ENCODE measurements at regions not wholly inside any gene's neighbourhood (a gene's known extent, or its start where the extent isn't known, plus 50 kb on each side); places are given as distances from the start of the nearest gene placed in this dataset.

- 83 to 85% methylated on average over 3 of the region's 3 CpGs for WGBS, 2 experiments (ENCODE audit: low coverage in 1 of 2, low lambda C conversion rate in 2 of 2, missing lambda C conversion rate in 2 of 2)
- no peaks in the 10 kb centered on the region for H3K36me3 ChIP-seq (ENCODE audit: low read depth)
- H3K4me1 ChIP-seq (ENCODE audit: insufficient read depth): no peaks in the 10 kb centered on the region
- H3K9ac ChIP-seq: no peak overlapping the region
- in situ Hi-C loops (cut with MboI): no loop called here
- H3F3A ChIP-seq (ENCODE audit: insufficient read depth): no peaks in the 10 kb centered on the region
- TF ChIP-seq EZH2phosphoT487 (IDR thresholded peaks at IDR 0.05; ENCODE audit: insufficient read depth, low read depth) (no peak), EZH2 (IDR thresholded peaks at IDR 0.05; ENCODE audit: insufficient read depth, poor library complexity, severe bottlenecking) (no peak)
- no peaks in the 10 kb centered on the region for H3K79me2 ChIP-seq (ENCODE audit: insufficient read depth)
- H3K9me3 ChIP-seq (ENCODE audit: low read depth): no peaks in the 10 kb centered on the region
- H3K27me3 ChIP-seq (replicated peaks; ENCODE audit: insufficient read depth): no peaks in the 10 kb centered on the region
- no peak overlapping the region for H3K27ac ChIP-seq
- H2AFZ ChIP-seq: no peak overlapping the region
- no peak overlapping the region for H3K4me2 ChIP-seq (ENCODE audit: unreplicated experiment)
- DNase-seq: no peak
- H3K4me3 ChIP-seq: no peak overlapping the region
- H4K20me1 ChIP-seq (ENCODE audit: insufficient read depth): no peaks in the 10 kb centered on the region
- no peaks in the 10 kb centered on the region for H3K9me2 ChIP-seq (ENCODE audit: insufficient read depth)
These were observed 82.0 kb upstream of the TSHZ2 start for GRCh38 chr20:52890130-52890529.

DNA sequence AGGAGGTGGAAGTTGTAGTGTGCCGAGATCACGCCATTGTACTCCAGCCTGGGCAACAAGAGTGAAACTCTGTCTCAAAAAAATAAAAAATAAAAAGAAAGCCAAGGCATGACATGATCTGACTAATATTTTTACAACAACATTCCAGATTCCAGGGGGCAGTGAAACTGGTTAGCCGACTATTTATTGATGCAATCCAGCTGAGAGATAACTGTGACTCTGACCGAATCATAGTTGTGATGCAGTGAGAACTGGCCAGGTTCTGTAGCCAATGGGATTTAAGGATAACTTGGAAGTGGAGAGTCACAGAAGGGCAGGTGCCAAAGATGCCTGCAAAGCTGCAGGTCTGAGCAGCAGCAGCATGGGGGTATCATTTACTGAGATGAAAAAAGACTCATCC lies 82.9 kb upstream of the TSHZ2 start:
- in situ Hi-C loops (cut with MboI): no loop called here
- 0 out of 2 replicates have a peak overlapping the region, but pooled peaks have one; percentile 39 for H2AFZ ChIP-seq
- H4K20me1 ChIP-seq (ENCODE audit: insufficient read depth): no peaks in the 10 kb centered on the region
- H3K36me3 ChIP-seq (ENCODE audit: low read depth): no peaks in the 10 kb centered on the region
- no peaks in the 10 kb centered on the region for H3K9me3 ChIP-seq (ENCODE audit: low read depth)
- WGBS, 2 experiments (ENCODE audit: low coverage in 1 of 2, low lambda C conversion rate in 2 of 2, missing lambda C conversion rate in 2 of 2): 29 to 30% methylated on average over 4 of the region's 4 CpGs
- no peak overlapping the region for H3K9ac ChIP-seq
- peak; percentile 84 for DNase-seq
- TF ChIP-seq EZH2 (IDR thresholded peaks at IDR 0.05; ENCODE audit: insufficient read depth, poor library complexity, severe bottlenecking) (no peak), EZH2phosphoT487 (IDR thresholded peaks at IDR 0.05; ENCODE audit: insufficient read depth, low read depth) (no peak)
- H3K9me2 ChIP-seq (ENCODE audit: insufficient read depth): no peaks in the 10 kb centered on the region
- H3K27ac ChIP-seq: no peak overlapping the region
- H3K4me2 ChIP-seq (ENCODE audit: unreplicated experiment): no peak overlapping the region
- H3K4me3 ChIP-seq: no peak overlapping the region
- no peaks in the 10 kb centered on the region for H3K27me3 ChIP-seq (replicated peaks; ENCODE audit: insufficient read depth)
- no peaks in the 10 kb centered on the region for H3F3A ChIP-seq (ENCODE audit: insufficient read depth)
- no peaks in the 10 kb centered on the region for H3K79me2 ChIP-seq (ENCODE audit: insufficient read depth)
- H3K4me1 ChIP-seq (ENCODE audit: insufficient read depth): no peaks in the 10 kb centered on the region

DNA sequence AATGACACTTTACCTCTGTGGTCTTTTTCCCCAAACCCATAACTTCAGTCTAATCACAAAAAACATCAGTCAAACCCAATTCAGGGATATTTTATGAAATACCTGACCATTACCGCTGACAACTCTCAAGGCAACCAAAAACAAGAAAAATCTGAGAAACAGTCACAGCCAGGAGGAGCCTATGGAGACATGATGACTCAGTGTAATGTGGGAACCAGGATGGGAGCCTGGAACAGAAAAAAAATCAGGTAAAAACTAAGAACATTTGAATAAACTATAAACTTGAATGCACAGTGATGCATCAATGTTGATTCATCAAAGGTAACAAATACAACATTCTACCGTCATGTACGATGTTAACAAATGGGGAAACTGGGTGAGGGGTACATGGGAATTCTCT lies 84.1 kb upstream of the TSHZ2 start:
- Histone ChIP-seq H3K27ac (no peak overlapping the region), H3K4me3 (no peak overlapping the region), H3F3A (ENCODE audit: insufficient read depth) (no peaks in the 10 kb centered on the region), H3K9me3 (ENCODE audit: low read depth) (no peaks in the 10 kb centered on the region), H4K20me1 (ENCODE audit: insufficient read depth) (no peaks in the 10 kb centered on the region), H3K79me2 (ENCODE audit: insufficient read depth) (no peaks in the 10 kb centered on the region), H3K4me2 (ENCODE audit: unreplicated experiment) (no peak overlapping the region), H3K4me1 (ENCODE audit: insufficient read depth) (no peaks in the 10 kb centered on the region), H3K9me2 (ENCODE audit: insufficient read depth) (no peaks in the 10 kb centered on the region), H3K27me3 (replicated peaks; ENCODE audit: insufficient read depth) (no peaks in the 10 kb centered on the region), H2AFZ (no peak overlapping the region), H3K36me3 (ENCODE audit: low read depth) (no peaks in the 10 kb centered on the region), H3K9ac (no peak overlapping the region)
- DNase-seq: peak; percentile 37
- WGBS, 2 experiments (ENCODE audit: low coverage in 1 of 2, low lambda C conversion rate in 2 of 2, missing lambda C conversion rate in 2 of 2): 85 to 91% methylated on average over 3 of the region's 3 CpGs
- TF ChIP-seq EZH2phosphoT487 (IDR thresholded peaks at IDR 0.05; ENCODE audit: insufficient read depth, low read depth) (no peak), EZH2 (IDR thresholded peaks at IDR 0.05; ENCODE audit: insufficient read depth, poor library complexity, severe bottlenecking) (no peak)
- in situ Hi-C loops (cut with MboI): no loop called here

DNA sequence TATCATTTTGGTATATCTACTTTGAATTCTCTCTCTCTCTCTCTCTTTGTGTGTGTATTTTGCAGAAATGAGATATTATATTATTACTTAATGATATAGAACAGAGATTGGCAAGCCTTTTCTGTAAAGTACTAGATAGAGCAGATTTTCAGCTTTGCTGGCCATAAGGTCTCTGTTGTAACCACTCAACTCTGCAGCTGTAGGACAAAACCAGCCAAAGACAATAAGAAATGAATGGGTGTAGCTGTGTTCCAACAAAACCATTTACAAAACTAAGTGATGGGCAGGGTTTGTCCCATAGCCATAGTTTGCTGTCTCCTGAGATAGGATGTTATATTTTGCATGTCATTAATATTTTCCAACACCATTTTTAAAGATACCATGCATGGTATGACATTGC lies 91.2 kb upstream of the TSHZ2 start:
- Histone ChIP-seq H3K4me2 (ENCODE audit: unreplicated experiment) (no peak overlapping the region), H3K9me3 (ENCODE audit: low read depth) (no peaks in the 10 kb centered on the region), H3F3A (ENCODE audit: insufficient read depth) (no peaks in the 10 kb centered on the region), H3K79me2 (ENCODE audit: insufficient read depth) (no peaks in the 10 kb centered on the region), H3K27me3 (replicated peaks; ENCODE audit: insufficient read depth) (no peaks in the 10 kb centered on the region), H3K9me2 (ENCODE audit: insufficient read depth) (no peaks in the 10 kb centered on the region), H2AFZ (no peak overlapping the region), H3K4me3 (no peak overlapping the region), H4K20me1 (ENCODE audit: insufficient read depth) (no peaks in the 10 kb centered on the region), H3K4me1 (ENCODE audit: insufficient read depth) (no peaks in the 10 kb centered on the region), H3K36me3 (ENCODE audit: low read depth) (no peaks in the 10 kb centered on the region), H3K9ac (no peak overlapping the region), H3K27ac (no peak overlapping the region)
- in situ Hi-C loops (cut with MboI): no loop called here
- TF ChIP-seq EZH2 (IDR thresholded peaks at IDR 0.05; ENCODE audit: insufficient read depth, poor library complexity, severe bottlenecking) (no peak), EZH2phosphoT487 (IDR thresholded peaks at IDR 0.05; ENCODE audit: insufficient read depth, low read depth) (no peak)
- DNase-seq: no peak

GRCh38 chr20:52880259-52880658 lies 91.9 kb upstream of the TSHZ2 start:
- H3K9me2 ChIP-seq (ENCODE audit: insufficient read depth): no peaks in the 10 kb centered on the region
- in situ Hi-C loops (cut with MboI): no loop called here
- no peaks in the 10 kb centered on the region for H3F3A ChIP-seq (ENCODE audit: insufficient read depth)
- no peaks in the 10 kb centered on the region for H3K9me3 ChIP-seq (ENCODE audit: low read depth)
- no peaks in the 10 kb centered on the region for H3K79me2 ChIP-seq (ENCODE audit: insufficient read depth)
- no peaks in the 10 kb centered on the region for H3K27me3 ChIP-seq (replicated peaks; ENCODE audit: insufficient read depth)
- H2AFZ ChIP-seq: no peak overlapping the region
- no peak overlapping the region for H3K4me3 ChIP-seq
- H4K20me1 ChIP-seq (ENCODE audit: insufficient read depth): no peaks in the 10 kb centered on the region
- H3K4me2 ChIP-seq (ENCODE audit: unreplicated experiment): no peak overlapping the region
- WGBS, 2 experiments (ENCODE audit: low coverage in 1 of 2, low lambda C conversion rate in 2 of 2, missing lambda C conversion rate in 2 of 2): 55 to 56% methylated on average over 3 of the region's 3 CpGs
- H3K27ac ChIP-seq: no peak overlapping the region
- no peaks in the 10 kb centered on the region for H3K36me3 ChIP-seq (ENCODE audit: low read depth)
- DNase-seq: no peak
- no peaks in the 10 kb centered on the region for H3K4me1 ChIP-seq (ENCODE audit: insufficient read depth)
- no peak overlapping the region for H3K9ac ChIP-seq
- TF ChIP-seq EZH2 (IDR thresholded peaks at IDR 0.05; ENCODE audit: insufficient read depth, poor library complexity, severe bottlenecking) (no peak), EZH2phosphoT487 (IDR thresholded peaks at IDR 0.05; ENCODE audit: insufficient read depth, low read depth) (no peak)
